ENCODE measurements at regions not wholly inside any gene's neighbourhood (a gene's known extent, or its start where the extent isn't known, plus 50 kb on each side); places are given as distances from the start of the nearest gene placed in this dataset.

DNA sequence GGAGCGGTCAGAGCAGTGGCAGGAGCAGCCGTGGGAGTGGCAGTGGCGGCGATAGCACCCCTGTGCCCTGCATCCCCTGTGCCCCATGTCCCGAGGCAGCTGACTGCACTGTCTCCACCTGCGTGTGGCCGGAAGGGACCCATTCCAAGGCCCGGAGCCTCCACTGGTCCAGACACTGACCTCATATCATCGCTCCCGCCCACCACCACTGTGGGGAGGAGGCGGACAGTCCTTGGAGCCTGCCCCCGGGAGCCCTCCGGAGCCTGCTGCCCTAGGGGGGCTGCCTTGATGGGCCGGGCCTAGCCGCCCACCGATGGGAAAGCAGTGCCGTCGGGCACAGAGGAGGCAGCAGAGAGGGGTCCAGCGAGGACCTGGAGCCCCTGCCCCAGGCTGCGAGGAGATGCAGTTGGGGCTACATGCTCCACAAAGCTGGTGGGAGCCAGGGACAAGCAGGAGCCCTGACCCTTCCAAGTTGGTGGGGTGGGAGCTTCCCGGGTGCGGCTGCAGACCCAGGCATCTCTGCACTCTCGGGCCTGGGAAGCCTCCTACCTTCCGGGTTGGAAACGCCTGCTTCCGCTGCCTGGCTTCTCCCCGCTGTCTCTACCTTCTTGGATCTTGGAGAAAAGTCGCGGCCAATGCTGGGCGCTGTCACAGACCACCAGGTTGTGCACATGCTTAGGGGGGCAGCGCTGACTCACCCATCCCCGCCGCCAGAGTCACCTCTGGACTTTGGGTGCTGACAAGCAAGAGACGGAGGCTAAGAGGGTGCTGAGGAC is 283.2 kb upstream of the ROBO1 start:
- H3K4me2 ChIP-seq, result no peak overlapping the region
- 55% methylated on average over 28 of the region's 34 CpGs for WGBS (ENCODE audit: missing lambda C conversion rate)
- H3K4me3 ChIP-seq, result no peak overlapping the region
- no peaks in the 10 kb centered on the region for H3K9me3 ChIP-seq
- FAIRE-seq (no peak), DNase-seq (ENCODE audit: low read depth in 1 of 2, low spot score in 1 of 2) (no peak), ATAC-seq (no peak)
- TF ChIP-seq CTCF (IDR thresholded peaks at IDR 0.05), result no peak
- TF ChIP-seq, protein P1, sequence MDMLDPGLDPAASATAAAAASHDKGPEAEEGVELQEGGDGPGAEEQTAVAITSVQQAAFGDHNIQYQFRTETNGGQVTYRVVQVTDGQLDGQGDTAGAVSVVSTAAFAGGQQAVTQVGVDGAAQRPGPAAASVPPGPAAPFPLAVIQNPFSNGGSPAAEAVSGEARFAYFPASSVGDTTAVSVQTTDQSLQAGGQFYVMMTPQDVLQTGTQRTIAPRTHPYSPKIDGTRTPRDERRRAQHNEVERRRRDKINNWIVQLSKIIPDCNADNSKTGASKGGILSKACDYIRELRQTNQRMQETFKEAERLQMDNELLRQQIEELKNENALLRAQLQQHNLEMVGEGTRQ (IDR thresholded peaks at IDR 0.05), result no peak
- TF ChIP-seq FOSL2 (IDR thresholded peaks at IDR 0.05), result no peak
- no peak for TF ChIP-seq FOSL2 (CRISPR knock-in tag; IDR thresholded peaks at IDR 0.05)
- no peak for TF ChIP-seq BHLHE40 (IDR thresholded peaks at IDR 0.05; ENCODE audit: low read depth, low read length)
- no peak for TF ChIP-seq JUN (IDR thresholded peaks at IDR 0.05)
- TF ChIP-seq ZC3H11A (IDR thresholded peaks at IDR 0.05), result no peak
- TF ChIP-seq RNF2 (IDR thresholded peaks at IDR 0.05; ENCODE audit: borderline replicate concordance, low read depth), result no peak
- TF ChIP-seq HDAC2 (IDR thresholded peaks at IDR 0.05), result no peak
- no peak for TF ChIP-seq SMC3 (IDR thresholded peaks at IDR 0.05)
- TF ChIP-seq POLR2AphosphoS2 (conservative IDR thresholded peaks at IDR 0.05; ENCODE audit: low read length), result no peak
- TF ChIP-seq HEYL (CRISPR knock-in tag; IDR thresholded peaks at IDR 0.05), result no peak
- no peak for TF ChIP-seq CBX8 (IDR thresholded peaks at IDR 0.05)
- TF ChIP-seq CHD2 (IDR thresholded peaks at IDR 0.05; ENCODE audit: low read length, partially characterized antibody), result no peak
- no peak for TF ChIP-seq NFE2L2 (conservative IDR thresholded peaks at IDR 0.05; ENCODE audit: low read length)
- H3K4me1 ChIP-seq, result no peaks in the 10 kb centered on the region
- POLR2A ChIA-PET, result no interaction called here
- no peak overlapping the region for H3K27ac ChIP-seq
- CTCF ChIA-PET, result interaction anchor here (0.6 kb wide), 1 partner anchor 8 kb away, joined by 6 read pairs; no protein-coding TSS in a partner anchor

DNA sequence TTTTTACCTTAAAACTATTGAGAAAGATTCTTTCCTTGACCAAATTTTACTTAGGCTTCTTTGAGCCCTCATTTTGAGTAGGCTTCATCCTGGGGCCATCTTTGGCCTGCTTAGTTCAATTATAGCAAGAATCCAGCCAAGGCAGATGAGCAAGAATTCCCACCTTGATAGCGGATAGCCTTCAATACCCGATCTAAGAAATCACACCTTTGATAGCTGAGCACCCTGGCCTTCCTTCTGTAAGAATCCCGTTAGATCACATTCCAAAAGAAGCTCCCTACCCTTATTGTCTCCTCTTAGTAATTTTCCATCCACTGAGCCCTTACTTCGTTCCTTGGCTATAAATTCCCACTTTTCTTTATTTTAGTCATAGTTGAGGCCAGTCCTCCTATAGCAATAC is 275.4 kb upstream of the ROBO1 start:
- WGBS (ENCODE audit: missing lambda C conversion rate), result 42% methylated on average over 4 of the region's 4 CpGs
- ChIA-PET POLR2A (no interaction called here), CTCF (no interaction called here)
- H3K4me2 ChIP-seq, result no peak overlapping the region
- DNase-seq (ENCODE audit: low read depth in 1 of 2, low spot score in 1 of 2), result no peak
- TF ChIP-seq SREBF2 (IDR thresholded peaks at IDR 0.05) (no peak), EHF (CRISPR knock-in tag; IDR thresholded peaks at IDR 0.05) (no peak), GATA3 (IDR thresholded peaks at IDR 0.05; ENCODE audit: borderline replicate concordance) (no peak), ATOH8 (CRISPR knock-in tag; IDR thresholded peaks at IDR 0.05; ENCODE audit: low read depth) (no peak), HOXB13 (CRISPR knock-in tag; IDR thresholded peaks at IDR 0.05; ENCODE audit: low read depth) (no peak), CBX2 (IDR thresholded peaks at IDR 0.05; ENCODE audit: borderline replicate concordance, low read depth) (no peak), ELK1 (IDR thresholded peaks at IDR 0.05; ENCODE audit: low read depth, low read length) (no peak)
- ATAC-seq, result no peak
- no peak for FAIRE-seq
- no peak overlapping the region for H3K27ac ChIP-seq
- no peak overlapping the region for H3K4me3 ChIP-seq
- no peaks in the 10 kb centered on the region for H3K9me3 ChIP-seq
- H3K4me1 ChIP-seq, result no peaks in the 10 kb centered on the region

All from A549 (cell line).